ENCODE measurements at regions not wholly inside any gene's neighbourhood (a gene's known extent, or its start where the extent isn't known, plus 50 kb on each side); places are given as distances from the start of the nearest gene placed in this dataset.
A peak's percentile ranks its signal among the peaks of the same experiment; 100 is the strongest.
"Not testable (repeated sequence)": the region's sequence is repeated elsewhere in the genome, so short reads cannot be mapped to it uniquely, and the experiment has no call there.

DNA sequence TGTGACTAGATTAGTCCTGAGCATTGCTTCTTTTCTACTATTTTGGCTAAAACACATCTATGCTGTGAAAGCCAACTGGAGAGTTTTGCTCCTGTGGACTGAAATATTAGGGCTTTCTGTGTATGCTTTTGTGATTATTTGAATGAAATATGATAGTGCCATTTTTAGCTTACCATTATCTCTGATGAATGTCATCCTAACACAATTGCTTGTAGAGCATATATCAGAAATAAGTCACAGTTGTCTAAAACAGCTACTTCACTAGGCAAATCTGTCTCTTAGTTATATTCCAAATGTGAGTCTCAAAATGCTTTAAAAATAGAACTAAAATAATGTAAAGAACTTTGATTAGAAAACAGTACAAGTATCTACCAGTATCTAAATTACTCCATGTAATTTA is 401.4 kb upstream of the PTCHD4 start:
- no peak for DNase-seq (ENCODE audit: low read depth)

DNA sequence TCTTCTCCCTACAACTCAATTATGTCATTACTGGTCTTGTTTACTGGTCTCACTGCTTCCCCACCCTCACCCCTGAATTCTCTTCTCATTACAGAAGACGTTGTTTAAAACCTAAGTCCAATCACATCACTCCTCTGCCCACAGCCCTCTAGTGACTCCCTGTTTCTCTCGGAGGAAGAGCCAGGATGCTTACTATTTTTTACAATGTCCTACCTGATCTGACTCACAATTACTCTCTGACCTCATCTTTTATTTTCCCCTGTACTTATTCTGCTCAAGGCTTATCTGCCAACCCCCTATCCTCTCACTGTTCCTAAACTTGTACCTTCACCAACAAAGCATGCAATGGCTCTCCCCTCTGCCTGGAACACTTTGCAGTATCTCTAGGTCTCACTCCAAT is 400.4 kb upstream of the PTCHD4 start:
- DNase-seq (ENCODE audit: low read depth) = no peak

DNA sequence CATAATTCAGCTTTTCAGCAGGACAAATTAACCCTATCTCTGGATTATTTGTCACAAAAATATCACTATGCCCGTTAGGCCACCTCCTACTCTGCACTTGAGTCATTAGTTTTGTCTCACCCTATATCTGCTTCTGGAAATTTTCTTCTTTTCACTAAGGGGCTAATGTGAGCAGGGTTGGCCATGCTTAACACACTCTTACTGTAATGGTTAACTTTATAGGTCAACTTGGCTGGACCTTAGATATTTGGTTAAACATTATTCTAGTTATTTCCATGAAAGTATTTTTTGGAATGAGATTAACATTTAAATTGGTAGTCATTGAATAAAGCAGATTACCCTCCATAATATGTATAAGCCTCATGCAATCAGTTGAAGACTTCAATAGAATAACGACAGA is 394.6 kb upstream of the PTCHD4 start:
- no peak for DNase-seq (ENCODE audit: low read depth)

DNA sequence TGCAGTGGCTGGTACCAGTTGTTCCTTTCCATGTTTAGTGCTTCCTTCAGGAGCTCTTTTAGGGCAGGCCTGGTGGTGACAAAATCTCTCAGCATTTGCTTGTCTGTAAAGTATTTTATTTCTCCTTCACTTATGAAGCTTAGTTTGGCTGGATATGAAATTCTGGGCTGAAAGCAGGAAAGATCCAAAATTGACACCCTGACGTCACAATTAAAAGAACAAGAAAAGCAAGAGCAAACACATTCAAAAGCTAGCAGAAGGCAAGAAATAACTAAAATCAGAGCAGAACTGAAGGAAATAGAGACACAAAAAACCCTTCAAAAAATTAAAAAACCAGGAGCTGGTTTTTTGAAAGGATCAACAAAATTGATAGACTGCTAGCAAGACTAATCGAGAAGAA is 382.4 kb upstream of the PTCHD4 start:
- DNase-seq (ENCODE audit: low read depth) = not testable (repeated sequence)

DNA sequence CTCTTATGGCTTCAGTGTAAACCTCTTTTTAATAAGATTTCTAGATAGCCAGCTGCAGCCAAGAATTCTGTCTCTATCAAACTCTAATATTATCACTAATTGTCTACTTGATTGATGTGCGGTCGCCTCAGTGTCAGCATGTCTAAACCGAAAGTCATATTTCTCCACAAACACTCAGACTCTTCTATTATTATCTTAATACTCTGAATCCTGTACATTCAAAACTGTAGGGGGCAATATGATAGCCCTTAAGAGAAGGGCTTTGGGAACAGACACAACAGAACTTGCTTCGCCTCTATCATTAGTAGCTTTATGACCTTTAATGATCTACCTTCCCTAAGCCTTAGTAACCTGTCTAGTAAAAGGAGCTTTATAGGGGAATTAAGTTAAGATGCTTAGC is 379.7 kb upstream of the PTCHD4 start:
- DNase-seq (ENCODE audit: low read depth) = no peak

DNA sequence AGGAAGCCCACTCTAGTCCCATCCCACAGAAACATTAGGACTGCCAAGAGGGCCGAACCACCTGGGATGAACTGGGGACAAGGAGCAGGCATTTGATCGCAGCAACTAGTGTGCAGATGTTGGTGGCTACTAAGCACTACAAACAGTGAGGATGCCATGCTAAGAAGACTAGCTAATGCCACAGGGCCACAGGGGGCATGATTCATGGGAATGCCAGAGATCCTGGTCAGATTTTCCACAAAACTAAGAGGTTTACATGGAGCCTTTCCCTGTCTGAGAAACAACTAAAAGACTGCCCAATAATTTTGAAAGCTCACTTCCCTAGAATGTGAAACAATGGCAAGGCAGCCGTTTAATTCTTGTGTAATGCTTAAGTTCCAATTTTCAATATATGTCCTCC is 375.9 kb upstream of the PTCHD4 start:
- DNase-seq (ENCODE audit: low read depth) = no peak

DNA sequence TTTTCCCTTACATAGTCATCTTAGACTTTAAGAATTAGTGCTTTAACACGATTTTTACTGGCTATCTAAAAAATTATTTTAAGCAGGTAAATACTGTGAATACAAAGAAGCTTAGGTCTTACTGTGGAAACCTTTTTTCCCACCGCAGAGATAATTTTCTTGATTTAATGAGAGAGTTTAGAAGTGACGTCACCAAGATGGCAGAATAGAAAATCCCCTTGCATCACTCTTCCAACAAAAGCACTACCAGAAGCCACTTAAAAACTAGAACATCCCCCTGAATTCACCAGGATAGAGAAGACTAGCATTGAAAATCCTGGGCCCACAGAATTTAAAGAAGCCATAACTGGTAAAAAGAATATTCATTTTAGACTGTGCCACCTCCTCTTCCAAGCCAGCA is 375.4 kb upstream of the PTCHD4 start:
- no peak for DNase-seq (ENCODE audit: low read depth)

DNA sequence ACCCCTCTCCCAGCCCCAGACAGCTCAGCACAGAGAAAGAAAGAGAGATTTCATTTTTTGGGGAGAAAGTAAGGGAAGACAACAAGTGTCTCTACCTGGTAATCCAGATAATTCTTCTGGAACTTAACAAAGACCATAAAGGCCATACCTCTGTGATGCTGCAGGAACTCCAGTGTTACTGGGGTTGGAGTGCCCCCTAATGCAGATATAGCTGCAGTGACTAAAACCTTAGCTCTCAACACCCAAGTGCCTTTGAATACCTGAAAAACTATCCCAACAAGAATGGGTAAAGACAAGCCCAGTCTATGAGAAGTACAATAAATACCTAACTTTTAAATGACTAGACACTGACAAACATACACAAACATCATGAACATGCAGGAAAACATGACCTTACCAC is 365.3 kb upstream of the PTCHD4 start:
- no peak for DNase-seq (ENCODE audit: low read depth)

DNA sequence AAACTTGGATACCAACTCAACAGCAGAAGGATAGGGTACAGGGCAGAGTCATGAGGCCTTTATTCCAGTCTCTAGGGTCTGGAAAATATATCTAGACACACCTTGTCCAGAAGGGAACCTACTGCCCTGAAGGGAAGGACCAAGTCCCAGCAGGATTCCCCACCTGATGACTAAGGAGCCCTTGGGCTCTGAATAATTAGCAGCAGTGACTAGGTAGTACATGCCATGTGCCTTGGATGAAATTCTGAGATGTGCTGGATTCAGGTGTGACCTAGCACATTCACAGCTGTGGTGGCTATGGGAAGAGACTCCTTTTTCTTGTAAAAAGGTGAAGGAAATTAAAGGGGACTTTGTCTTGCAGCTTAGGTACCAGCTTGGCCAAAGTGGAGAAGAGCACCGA is 364.3 kb upstream of the PTCHD4 start:
- no peak for DNase-seq (ENCODE audit: low read depth)

DNA sequence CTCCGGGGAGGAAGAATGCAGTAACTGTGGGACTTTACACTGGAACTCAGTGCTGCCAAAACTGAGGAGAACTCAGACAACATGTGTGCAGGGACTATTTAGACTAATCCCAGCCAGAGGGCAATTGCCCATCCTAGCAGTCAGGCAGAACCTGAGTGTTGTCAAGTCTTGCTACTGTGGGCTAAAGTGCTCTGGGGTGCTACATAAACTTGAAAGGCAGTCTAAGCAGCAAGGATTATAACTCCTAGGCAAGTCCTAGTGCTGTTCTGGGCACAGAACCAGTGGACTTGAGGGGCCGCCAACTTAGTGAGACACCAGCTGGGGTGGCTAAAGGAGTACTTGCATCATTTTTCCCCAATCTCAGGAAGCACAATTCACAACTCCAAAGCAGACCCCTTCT is 363.8 kb upstream of the PTCHD4 start:
- DNase-seq (ENCODE audit: low read depth) = peak; percentile 26

DNA sequence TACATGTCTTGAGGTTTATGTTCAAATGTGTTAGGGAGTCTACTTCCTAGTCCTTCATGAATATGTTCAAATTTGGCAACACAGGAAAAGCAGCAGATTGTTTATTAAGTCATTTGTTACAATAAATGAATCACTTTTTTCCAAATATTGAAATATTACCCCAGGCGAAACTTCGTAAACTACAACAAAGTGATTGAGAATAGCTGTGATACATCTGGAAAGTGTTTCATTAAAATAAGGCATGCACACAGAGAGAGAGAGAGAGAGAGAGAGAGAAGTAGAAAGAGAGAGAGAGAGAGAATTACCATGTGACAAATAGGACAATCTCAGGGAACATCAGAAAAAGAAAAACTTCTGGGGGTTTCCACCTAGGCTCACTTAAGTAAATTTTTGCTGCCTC is 363.1 kb upstream of the PTCHD4 start:
- no peak for DNase-seq (ENCODE audit: low read depth)

DNA sequence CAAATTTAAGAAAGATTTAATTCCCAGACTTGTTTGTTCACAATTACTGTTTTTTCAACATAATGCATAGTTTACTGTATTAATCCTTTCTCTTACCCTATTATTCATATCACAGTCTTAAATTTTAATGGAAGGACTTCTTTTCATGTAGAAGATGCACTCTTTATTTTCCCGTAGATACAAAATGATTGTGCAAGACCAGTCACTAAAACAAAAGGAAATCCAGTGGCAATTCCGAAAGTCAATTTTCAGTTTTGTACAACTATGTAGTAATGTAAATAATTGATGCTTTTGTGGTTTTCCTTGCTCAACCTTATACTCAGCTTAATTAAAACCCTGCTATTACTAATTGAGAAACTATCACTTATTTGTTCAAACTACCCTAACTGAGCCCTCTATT is 361.5 kb upstream of the PTCHD4 start:
- no peak for DNase-seq (ENCODE audit: low read depth)

DNA sequence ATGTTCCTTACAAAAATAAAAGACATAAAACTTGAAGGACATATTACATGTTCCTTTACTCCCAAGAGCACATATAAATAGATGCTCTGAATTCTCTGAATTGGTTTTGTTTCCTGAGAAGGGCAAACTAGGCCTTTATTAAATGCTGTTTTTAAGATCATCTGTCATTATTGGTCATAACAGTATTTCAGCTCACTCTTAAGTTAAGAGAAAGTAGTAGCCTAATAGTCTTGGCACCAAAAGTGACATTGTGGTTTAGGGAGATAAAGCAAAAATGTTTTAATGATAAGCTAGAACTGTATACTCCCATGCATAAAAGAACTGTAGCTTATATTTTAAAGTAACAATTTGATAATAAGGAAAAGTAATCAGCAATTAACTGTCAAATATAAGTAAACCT is 361.1 kb upstream of the PTCHD4 start:
- no peak for DNase-seq (ENCODE audit: low read depth)

DNA sequence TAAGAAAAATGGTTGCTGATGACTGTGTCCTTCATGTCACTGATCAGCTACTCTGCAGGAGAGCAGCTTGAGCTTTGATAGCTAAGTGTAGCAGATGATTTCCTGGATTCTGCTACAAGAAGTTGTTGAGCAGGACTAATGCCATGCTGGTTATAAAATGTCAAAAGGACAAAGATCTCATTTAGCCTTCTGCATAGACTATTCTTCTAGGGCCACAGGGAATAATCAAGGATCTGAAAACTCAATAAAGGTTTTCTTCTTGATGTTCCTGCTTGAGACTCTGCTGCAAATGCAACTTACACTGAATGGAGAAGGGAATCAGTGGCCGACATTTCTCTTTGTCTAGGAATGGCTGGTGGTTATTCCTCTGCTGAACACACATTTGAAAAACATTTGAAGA is 360.3 kb upstream of the PTCHD4 start:
- DNase-seq (ENCODE audit: low read depth) = no peak

DNA sequence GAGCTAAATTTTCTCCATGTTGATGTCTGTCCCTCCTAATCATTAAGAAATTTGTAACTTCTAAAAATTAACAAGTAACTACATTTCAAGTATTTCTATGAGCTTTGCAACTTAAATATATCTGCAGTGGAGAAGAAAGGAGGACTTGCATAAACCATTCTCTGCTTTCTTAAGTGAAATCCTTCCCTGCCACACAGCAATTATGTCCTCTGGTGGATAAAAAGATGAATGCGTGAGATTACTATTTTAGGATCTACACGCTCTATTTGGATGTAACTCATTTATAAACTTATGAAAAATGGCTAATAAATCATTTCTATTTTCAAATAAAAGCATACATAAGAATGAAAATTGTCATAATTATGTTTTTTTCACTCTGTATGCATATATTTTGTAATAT is 338.0 kb upstream of the PTCHD4 start:
- DNase-seq (ENCODE audit: low read depth) = no peak

DNA sequence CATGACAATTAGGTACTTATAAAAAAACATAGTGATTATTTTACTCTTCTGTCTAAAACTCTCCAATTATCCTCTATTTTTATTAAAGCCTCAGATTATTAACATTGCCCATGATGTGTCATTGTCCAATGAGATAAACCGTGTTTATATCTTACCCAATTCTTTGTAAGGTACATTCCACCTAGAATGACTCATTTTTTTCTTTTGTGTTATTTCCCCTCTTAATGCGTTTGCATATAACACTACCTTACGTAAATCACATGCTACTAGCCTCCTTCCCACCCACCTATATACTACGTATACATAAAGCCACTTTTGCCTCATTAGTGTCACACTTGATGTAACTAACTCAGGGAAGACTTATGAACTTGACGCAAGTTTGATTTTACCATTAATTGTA is 336.3 kb upstream of the PTCHD4 start:
- DNase-seq (ENCODE audit: low read depth) = no peak

DNA sequence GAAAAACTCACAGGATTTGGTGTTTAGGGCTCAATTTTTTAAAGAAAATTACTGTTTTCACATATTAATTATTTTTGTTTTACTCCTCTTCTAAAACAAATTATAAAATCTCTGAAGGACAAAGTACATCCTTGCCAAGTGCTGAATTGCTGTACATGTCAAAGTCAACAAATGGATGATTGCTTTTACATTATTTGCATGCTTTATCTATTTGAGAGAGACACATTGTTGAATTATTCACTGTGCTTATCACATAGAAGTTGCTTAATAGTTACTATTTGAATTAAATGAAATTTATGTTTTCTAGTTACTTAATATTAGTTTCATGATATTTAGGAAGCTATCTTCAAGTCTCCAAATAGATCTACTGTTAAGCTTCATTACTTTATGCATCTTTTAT is 318.6 kb upstream of the PTCHD4 start:
- no peak for DNase-seq (ENCODE audit: low read depth)

DNA sequence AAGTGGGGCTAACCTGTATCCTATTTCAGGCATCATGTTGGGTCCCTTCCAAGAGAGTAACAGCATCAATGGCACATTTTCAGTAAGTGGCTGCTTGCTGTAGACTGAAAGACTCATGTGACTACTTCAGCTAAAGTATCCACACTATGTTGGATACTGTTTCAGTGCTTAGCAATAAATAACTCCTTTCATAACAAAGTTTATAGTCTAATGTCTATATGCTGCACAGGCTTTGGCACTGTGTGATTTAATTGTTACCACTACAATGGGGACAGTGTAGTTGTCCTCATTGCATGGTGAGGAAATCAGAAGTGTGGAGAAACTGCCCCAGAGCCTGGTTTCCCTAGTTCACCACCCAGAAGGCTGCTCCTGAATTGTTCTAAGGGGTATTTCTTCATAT is 318.0 kb upstream of the PTCHD4 start:
- DNase-seq (ENCODE audit: low read depth) = no peak

DNA sequence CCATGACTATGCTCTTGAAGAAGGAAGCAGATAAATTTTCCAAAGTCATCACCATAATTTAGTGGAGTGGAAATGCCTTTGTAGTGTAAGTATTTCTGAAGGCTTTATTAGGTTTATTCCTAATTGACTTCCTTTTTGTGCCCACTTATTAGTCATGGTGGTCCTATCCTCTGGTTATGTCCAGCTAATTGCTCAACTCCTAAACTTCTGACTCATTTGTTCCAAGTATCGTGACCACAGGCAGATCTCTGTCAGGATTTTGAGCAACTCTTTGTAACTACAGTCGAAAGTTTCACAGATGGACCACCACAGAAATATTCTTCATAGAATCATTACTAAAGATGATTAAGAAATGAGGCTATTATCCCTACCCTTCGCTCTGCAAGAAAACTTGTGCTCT is 315.6 kb upstream of the PTCHD4 start:
- peak; percentile 70 for DNase-seq (ENCODE audit: low read depth)

DNA sequence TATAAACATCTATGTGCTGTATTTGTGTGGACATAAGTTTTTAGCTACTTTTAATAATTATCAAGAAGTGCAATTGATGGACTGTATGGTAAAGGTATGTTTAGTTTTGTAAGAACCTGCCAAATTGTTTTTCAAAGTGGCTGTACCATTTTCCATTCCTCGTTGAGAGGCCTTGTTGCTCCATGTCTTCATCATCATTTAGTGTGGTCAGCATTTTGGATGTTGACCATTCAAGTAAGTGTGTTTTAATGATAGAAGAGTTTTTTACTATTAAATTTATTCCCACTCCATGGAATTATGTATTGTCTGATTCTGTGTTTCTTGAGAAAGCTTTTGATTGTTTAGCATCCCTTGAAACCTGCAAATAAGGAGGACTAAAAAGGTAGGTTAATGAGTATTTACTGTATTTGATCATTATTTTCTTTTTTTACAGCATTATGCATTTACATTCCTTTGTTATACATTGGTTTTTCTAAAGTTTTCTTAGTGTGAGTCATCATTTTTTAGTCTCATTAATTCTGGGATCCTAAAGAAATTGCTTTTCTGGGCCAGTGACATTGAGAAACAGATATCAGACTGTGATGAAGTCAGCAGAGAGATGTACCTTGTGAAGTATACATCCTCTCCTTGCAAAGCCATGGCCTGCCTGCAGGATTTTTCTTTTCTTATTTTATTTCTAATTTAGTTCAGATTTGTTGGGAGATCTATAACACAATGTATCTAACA is 312.8 kb upstream of the PTCHD4 start:
- DNase-seq (ENCODE audit: low read depth) = no peak

DNA sequence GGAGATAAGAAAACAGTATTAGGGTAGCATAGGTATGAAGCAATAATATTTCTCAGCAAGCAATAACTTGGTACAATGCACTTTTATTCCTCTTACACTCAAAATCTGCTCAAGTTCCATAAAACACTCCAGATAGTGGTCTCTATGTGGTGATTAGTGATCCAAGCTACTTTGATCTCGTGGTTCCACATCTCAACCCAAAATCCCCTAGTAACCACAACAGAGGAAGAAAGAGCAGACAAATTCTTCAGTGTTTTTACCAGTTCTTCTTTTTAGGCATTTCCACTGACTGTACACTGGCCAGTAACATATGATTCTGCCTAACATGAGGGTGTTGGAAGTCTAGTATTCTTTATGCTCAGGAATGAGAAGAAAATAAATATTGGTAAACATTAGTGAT is 309.0 kb upstream of the PTCHD4 start:
- no peak for DNase-seq (ENCODE audit: low read depth)

DNA sequence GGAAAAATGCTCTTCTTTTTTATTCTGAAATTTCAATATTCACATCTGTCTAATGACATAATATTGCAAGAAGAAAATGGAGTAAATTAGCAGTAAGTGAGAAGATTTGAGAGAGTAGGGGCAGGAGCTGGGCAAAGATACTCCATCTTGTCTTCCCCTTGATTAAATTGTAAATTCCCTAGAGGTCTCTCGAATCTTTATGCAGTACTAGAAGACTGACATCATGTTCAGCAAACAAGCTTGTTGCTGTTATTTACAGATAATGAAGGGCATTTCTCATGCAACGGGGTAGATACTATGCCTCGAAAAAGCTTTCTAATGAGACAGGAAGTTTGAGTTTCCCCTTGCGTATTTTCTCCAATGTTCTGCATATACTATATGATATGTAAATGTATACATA is 306.9 kb upstream of the PTCHD4 start:
- no peak for DNase-seq (ENCODE audit: low read depth)

DNA sequence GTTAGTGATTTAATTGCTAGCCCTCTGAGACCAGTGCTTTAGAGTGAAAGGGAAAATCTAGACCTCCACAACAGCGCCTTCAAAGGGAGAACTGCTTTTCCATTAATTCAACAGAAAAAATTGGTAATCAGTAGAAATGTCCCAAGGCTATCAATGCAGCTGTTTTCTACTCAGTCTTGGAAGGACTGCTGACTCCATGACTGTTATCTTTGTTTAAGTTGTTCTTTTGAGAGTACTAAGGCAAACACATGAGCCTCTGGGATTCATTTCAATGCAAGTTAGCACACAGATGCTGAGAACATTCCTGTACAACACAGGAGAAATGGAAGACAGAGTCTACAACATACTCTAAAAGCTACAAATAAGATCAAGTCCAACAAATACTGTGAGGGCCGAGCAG is 301.7 kb upstream of the PTCHD4 start:
- DNase-seq (ENCODE audit: low read depth) = no peak

DNA sequence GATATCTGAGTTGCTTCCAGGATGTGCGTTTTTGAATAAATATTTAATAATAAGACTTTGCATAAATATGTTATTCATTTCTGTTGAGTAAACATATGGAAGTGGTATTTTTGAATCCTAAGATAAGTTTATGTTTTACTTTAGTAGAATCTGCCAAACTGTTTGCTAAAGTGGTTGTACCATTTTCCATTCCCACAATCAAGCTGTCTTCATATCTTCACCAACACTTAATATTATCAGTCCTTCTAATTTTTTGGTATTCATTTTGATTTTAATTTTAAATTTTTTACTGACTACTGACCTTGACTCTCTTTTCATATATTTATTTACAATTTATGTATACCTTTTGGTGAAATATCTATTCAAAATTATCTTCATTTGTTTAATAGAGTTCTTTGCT is 293.9 kb upstream of the PTCHD4 start:
- DNase-seq (ENCODE audit: low read depth) = no peak

DNA sequence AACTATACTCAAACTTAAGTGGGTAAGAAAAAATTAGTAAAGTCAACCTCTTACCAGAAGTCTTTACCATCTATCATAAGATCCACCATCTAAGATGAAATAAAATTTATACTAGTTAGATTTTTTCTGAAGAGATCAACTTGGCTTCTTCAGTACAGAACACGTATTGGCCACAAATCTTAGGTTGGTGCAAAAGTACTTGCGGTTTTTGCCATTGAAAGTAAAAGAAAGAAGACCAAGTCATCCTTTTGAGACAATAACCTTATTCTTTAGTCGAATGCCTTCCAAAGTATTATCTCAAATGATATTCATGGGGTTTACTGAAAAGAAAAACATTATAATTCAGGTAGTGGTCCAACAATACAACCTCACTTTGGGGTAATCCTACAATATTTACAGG is 292.6 kb upstream of the PTCHD4 start:
- no peak for DNase-seq (ENCODE audit: low read depth)

Measured in fibroblast of the conjunctiva (primary cell).